ENCODE measurements at regions not wholly inside any gene's neighbourhood (a gene's known extent, or its start where the extent isn't known, plus 50 kb on each side); places are given as distances from the start of the nearest gene placed in this dataset.

- TF ChIP-seq POLR2A (IDR thresholded peaks at IDR 0.05; ENCODE audit: borderline replicate concordance, extremely low read depth, insufficient read depth, insufficient read length) (no peak), POLR2AphosphoS5 (IDR thresholded peaks at IDR 0.05; ENCODE audit: low read depth, low read length) (no peak), CTCF (IDR thresholded peaks at IDR 0.05 in 2 of 3, conservative IDR thresholded peaks at IDR 0.05 in 1 of 3; ENCODE audit: borderline replicate concordance in 1 of 3, insufficient read depth in 1 of 3, low read depth in 2 of 3, low read length in 2 of 3) (no peak), MAX (IDR thresholded peaks at IDR 0.05) (no peak), ZFX (IDR thresholded peaks at IDR 0.05) (no peak), EZH2 (IDR thresholded peaks at IDR 0.05) (no peak), YY1 (IDR thresholded peaks at IDR 0.05; ENCODE audit: extremely low read depth, insufficient replicate concordance, low read depth, low read length) (no peak), ZNF274 (IDR thresholded peaks at IDR 0.05; ENCODE audit: low read depth, low read length) (no peak), REST (IDR thresholded peaks at IDR 0.05; ENCODE audit: low read depth) (no peak), FOSL1 (IDR thresholded peaks at IDR 0.05; ENCODE audit: low read depth) (no peak), ZBTB33 (IDR thresholded peaks at IDR 0.05; ENCODE audit: extremely low read depth, insufficient replicate concordance, low read length) (no peak), CEBPB (IDR thresholded peaks at IDR 0.05; ENCODE audit: low read depth) (no peak), RAD21 (IDR thresholded peaks at IDR 0.05; ENCODE audit: low read depth) (no peak), SRF (IDR thresholded peaks at IDR 0.05; ENCODE audit: low read depth) (no peak)
Observed at GRCh38 chr1:29801003-29801402, 564.7 kb downstream of the PTPRU start.

All from HCT116 (cell line).